ENCODE measurements at regions not wholly inside any gene's neighbourhood (a gene's known extent, or its start where the extent isn't known, plus 50 kb on each side); places are given as distances from the start of the nearest gene placed in this dataset.

DNA sequence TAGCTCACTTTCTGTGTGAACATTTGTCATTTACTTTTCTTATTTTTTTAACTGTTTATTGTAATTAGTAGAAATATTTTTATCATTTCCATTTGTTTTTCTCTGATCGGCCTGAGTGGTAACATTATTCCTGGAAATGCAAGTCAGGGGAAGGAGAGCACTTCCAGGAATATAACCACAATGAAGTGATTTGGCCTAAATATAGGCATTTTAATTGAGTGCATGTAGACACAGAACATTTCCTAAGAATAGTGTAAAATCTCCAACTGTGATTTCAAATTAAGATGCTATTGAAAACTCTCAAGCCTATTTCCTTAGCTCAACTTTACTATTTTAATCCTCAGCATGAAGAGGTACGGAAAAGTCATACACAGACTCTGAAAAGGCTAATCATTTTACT lies 86.5 kb upstream of the SKAP2 start:
- no peak for TF ChIP-seq CTCF (IDR thresholded peaks at IDR 0.05)
- TF ChIP-seq EZH2 (IDR thresholded peaks at IDR 0.05; ENCODE audit: borderline replicate concordance, insufficient read depth, low read depth, low read length, poor library complexity, severe bottlenecking), result no peak
